ENCODE measurements at regions not wholly inside any gene's neighbourhood (a gene's known extent, or its start where the extent isn't known, plus 50 kb on each side); places are given as distances from the start of the nearest gene placed in this dataset.

GRCh38 chr2:199552141-199552540 lies 94.4 kb upstream of the SATB2 start:
- TF ChIP-seq CTCF (IDR thresholded peaks at IDR 0.05) (no peak), POLR2A (IDR thresholded peaks at IDR 0.05) (no peak)
